Stimulated activated CD4-positive, alpha-beta T cell treated with anti-CD3 and anti-CD28 coated beads, TNF-alpha, amount 100 ng/mL, for 48 hours (primary cell): ENCODE measurements at regions not wholly inside any gene's neighbourhood (a gene's known extent, or its start where the extent isn't known, plus 50 kb on each side); places are given as distances from the start of the nearest gene placed in this dataset.

Experiments used
- DNase-seq, 3 donors: peaks; one replicate each; pipeline ENCODE4 v3.0.0-alpha.2; 2020; ENCODE audit warnings: low read depth in 3 of 3

- no peak for DNase-seq
These were observed 493.6 kb upstream of the NOX3 start for GRCh38 chr6:155949256-155949655.

GRCh38 chr6:155946860-155947259 lies 491.2 kb upstream of the NOX3 start:
- no peak for DNase-seq

- no peak for DNase-seq
These were observed 488.0 kb upstream of the NOX3 start for GRCh38 chr6:155943635-155944034.

GRCh38 chr6:155939253-155939652 lies 483.6 kb upstream of the NOX3 start:
- DNase-seq, result no peak

- no peak for DNase-seq
These were observed 480.9 kb upstream of the NOX3 start for GRCh38 chr6:155936551-155936950.

- no peak for DNase-seq
These were observed 480.5 kb upstream of the NOX3 start for GRCh38 chr6:155936127-155936526.

- DNase-seq, result no peak
These were observed 461.4 kb upstream of the NOX3 start for GRCh38 chr6:155916846-155917624.

- DNase-seq, result no peak
These were observed 460.0 kb upstream of the NOX3 start for GRCh38 chr6:155915651-155916050.

GRCh38 chr6:155913816-155914215 lies 458.2 kb upstream of the NOX3 start:
- no peak for DNase-seq

- DNase-seq, result no peak
These were observed 454.1 kb upstream of the NOX3 start for GRCh38 chr6:155909710-155910109.

GRCh38 chr6:155895641-155896040 lies 440.0 kb upstream of the NOX3 start:
- no peak for DNase-seq

GRCh38 chr6:155894758-155895157 lies 439.1 kb upstream of the NOX3 start:
- no peak for DNase-seq

- no peak for DNase-seq
These were observed 438.6 kb upstream of the NOX3 start for GRCh38 chr6:155894262-155894661.

GRCh38 chr6:155890409-155890808 lies 434.8 kb upstream of the NOX3 start:
- DNase-seq, result no peak

GRCh38 chr6:155889410-155889809 lies 433.8 kb upstream of the NOX3 start:
- no peak for DNase-seq

GRCh38 chr6:155887421-155887820 lies 431.8 kb upstream of the NOX3 start:
- DNase-seq, result no peak

GRCh38 chr6:155883741-155884140 lies 428.1 kb upstream of the NOX3 start:
- DNase-seq, result no peak

- DNase-seq, result no peak
These were observed 427.7 kb upstream of the NOX3 start for GRCh38 chr6:155883334-155883731.

GRCh38 chr6:155882527-155883333 lies 427.1 kb upstream of the NOX3 start:
- no peak for DNase-seq

GRCh38 chr6:155881826-155882526 lies 426.3 kb upstream of the NOX3 start:
- no peak for DNase-seq

GRCh38 chr6:155880900-155881299 lies 425.3 kb upstream of the NOX3 start:
- DNase-seq, result no peak

GRCh38 chr6:155872961-155873360 lies 417.3 kb upstream of the NOX3 start:
- no peak for DNase-seq

- DNase-seq, result no peak
These were observed 412.0 kb upstream of the NOX3 start for GRCh38 chr6:155867682-155868081.
